HG02970 (cell line): ENCODE measurements at regions not wholly inside any gene's neighbourhood (a gene's known extent, or its start where the extent isn't known, plus 50 kb on each side); places are given as distances from the start of the nearest gene placed in this dataset.

Experiments used
- ATAC-seq: cut with Tn5 transposase; IDR thresholded peaks from one replicate; pipeline ENCODE4 v1.9.1; 2021; ENCODE audit warnings: mild to moderate bottlenecking, moderate library complexity, moderate number of reproducible peaks; ENCODE audit not compliant: unreplicated experiment, low FRiP score

GRCh38 chr4:174122705-174123104 is 160.8 kb downstream of the FBXO8 start:
- ATAC-seq = no peak

GRCh38 chr4:174120446-174121295 is 162.8 kb downstream of the FBXO8 start:
- no peak for ATAC-seq

DNA sequence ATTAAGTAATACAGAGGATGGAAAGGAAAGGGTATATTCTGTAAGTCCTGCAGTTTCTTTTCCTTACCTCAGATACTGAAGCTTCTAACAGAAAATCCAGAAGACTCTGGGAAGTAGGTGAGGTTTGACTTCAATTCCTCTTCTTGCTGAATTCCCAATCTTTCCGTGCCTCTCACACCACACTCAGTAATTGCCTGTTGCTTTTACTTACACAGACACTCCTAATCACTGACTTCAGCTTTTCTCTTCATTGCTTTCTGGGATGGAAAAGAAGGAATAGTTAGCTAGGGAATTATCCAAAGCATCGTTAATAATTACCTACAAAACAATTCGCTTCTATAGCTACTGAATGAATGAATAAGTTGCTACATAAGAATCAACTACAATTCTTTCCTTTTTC is 163.6 kb downstream of the FBXO8 start:
- ATAC-seq = no peak

- ATAC-seq = no peak
Measured at GRCh38 chr4:174119051-174119450, 164.4 kb downstream of the FBXO8 start.

DNA sequence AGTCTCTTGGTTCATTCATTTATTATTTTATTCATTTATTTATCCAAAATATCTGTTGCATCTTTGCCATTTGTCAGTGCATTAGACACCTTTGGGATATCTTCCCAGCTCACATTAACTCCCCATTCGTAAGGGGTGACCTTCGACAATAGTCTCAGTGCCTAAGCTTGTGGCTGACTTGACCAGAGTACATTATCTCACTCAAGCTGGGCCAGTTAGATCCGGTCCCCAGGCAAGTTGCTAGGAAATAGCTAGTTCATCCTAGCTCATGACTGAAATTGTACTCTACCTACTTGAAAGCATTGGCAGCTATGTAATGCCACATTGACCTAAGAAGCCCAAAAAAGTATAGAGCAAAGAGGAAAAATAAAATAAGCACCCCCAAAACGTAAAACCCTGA is 165.3 kb downstream of the FBXO8 start:
- no peak for ATAC-seq

DNA sequence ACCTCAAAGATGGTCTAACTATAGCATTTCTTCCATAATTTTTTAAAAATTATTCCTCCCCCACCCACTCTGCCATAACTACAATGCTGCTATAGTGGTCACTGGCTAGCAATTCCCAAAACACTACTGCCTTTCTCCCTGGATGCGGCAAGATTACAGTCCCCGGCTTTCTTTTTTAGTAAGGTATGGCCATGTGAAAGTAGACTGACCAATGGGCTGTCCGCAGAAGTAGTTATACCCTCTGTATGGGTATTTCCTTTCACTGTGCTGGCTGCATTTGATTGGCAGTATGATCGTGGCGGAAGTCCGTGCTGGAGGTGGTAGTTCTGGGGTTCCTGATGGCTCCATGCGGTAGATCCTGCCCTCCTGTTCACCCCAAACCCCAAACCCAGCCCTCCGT is 166.0 kb downstream of the FBXO8 start:
- no peak for ATAC-seq

DNA sequence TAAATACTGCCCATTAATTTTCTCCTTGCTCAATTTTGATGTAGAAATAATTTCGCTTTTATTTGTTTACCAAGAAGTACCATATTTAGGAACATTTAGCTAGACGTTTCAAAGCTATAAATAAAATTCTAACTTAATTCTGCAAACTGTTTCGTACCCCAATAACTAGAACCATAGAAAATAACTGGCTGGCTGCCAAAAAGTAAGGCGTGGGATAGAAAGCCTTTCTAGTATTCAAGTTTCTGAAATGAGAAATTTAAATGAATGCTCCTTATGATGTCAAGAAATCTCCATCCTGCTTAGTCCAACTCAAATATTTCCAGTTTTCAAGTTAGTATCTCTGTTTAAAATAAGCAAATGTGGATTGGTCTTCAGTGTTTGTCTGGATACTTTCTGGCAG is 167.4 kb downstream of the FBXO8 start:
- no peak for ATAC-seq

GRCh38 chr4:174111422-174111821 is 172.0 kb downstream of the FBXO8 start:
- no peak for ATAC-seq

GRCh38 chr4:174110180-174110579 is 173.3 kb downstream of the FBXO8 start:
- no peak for ATAC-seq

GRCh38 chr4:174107746-174108354 is 175.6 kb downstream of the FBXO8 start:
- no peak for ATAC-seq

DNA sequence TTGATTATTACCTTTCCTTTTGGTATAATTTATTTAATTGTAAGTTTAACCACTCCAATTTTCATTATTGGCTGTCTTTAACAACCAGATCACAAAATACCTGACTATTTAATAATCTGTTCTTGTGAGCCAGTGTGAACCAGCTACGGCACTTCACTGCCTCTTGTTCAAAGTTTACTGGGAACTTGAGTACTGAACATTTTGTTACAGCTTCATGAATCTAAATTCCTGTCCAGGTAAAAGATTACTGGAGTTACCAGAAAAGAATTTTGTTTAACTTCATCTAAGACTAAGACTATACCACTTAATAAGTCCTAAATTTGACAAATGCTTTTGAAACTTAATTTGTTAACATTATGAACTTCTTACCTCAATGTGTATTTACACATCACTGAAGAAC is 178.3 kb downstream of the FBXO8 start:
- ATAC-seq = no peak

DNA sequence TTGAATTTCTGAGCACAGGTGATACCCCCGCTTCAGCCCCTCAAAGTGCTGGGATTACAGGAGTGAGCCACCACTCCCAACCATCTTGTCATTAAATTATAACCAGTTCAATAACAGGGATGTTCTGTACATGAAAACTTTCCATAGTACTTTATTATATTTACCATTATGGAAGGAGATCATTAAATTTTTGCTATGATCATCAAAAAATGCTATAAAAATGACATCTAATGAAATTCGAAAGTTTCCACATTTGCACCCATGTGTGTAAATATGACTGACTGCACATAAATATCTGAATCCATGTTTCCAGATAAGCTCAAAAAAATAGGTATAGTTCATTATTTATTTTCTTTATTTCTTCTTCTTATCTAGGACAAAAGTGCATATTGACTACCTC is 182.6 kb downstream of the FBXO8 start:
- ATAC-seq = no peak

GRCh38 chr4:174099712-174100111 is 183.8 kb downstream of the FBXO8 start:
- no peak for ATAC-seq

- ATAC-seq = no peak
Measured at GRCh38 chr4:174096999-174097398, 186.5 kb downstream of the FBXO8 start.

DNA sequence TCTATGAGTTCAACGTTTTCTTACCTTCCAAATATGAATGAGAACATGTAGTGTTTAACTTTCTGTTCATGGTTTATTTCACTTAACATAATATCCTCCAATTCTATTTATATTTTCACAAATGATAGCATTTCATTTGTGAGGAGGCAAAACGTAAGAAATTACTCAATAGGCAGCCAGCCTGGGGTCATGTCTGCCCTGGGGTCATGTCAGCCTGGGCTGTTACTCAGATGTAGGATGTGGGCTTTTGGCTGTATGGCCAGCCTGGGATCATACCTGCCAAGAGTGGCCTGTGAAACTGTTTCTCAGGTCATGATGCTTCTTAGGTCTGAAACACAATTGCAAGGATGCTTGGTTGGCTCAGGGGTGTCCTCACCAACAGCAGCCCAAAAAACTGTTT is 187.0 kb downstream of the FBXO8 start:
- ATAC-seq = no peak

DNA sequence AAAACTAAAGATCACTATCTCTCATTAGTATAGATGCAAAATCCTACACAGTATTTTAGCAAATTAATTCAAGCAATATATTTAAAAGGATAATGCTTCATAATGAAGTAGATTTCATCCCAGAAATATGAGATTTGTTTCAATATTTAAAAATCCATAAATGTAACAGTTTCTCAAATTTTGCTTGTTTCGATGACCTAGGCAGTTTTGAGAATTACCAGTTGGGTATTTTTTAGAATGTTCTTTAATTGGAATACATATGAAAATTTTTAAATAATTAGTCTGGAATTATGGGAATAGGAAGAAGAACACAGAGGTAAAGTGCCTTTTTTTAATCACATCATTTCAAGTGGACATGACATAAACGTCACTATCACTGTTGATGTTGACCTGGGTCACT is 192.3 kb downstream of the FBXO8 start:
- no peak for ATAC-seq

DNA sequence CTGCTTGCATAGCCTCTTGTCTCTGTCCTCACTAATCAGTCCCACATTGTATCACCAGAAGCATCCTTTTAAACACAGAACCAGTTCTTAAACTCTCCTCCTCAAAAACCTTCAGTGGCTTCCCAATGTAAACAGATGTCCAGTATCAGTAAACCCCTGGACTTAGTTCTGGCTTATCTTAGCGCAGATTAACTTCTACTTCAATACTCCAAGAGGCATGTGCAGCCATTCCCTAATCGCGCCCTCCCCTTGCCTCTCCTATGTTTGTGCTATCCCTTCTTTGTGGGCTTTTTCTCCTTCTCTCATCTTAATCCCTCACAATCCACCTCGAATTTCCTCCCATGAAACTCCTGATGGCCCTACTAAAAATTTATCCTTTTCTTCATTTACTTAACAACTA is 193.8 kb downstream of the FBXO8 start:
- ATAC-seq = no peak

- no peak for ATAC-seq
Measured at GRCh38 chr4:174088795-174089194, 194.7 kb downstream of the FBXO8 start.

DNA sequence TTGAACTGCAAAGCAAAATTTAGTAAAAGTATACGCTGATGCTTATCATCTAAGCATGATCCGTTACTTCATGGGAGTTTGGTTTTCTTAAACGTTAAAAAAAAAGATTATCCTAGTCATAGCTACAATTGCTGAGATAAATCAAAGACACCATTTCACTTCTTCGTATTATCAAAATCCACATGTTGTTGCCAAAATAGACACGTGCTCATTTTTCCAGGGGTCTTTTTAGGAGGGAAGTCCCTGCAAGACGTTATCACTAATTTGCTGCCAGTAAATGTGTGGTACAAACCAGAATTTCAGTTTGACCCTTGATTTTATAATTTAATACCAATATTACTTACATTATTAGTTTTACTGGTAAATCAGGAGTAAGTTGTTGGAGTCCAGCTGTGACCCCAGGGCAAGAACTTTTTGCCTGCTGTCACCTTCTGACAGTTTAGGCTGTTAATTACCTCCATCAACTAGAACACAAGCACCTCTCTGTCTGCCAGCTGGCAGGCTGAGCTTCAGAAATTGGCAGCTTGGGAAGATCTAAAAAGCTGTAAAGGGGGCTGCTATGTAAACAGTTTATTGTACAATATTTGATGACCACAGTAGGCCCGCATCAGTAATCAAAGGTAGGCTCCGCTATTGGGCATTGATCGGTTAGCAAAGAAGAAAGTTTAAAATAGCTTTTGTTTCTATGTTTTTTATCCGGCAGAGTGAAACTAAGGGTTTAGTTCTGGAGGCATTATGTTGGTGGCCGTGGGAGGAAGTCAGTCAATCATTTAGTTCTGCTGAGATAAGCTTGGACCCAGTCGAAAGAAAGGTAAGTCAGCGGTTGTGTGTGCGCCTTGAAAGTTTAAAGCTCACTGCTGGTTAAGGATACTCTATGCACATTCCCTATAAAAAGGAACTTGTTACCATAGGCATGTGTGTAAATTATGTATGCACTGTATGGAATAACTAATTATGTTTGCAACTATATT is 196.4 kb downstream of the FBXO8 start:
- no peak for ATAC-seq

- ATAC-seq = no peak
Measured at GRCh38 chr4:174084981-174085380, 198.5 kb downstream of the FBXO8 start.

- ATAC-seq = no peak
Measured at GRCh38 chr4:174084542-174084941, 198.9 kb downstream of the FBXO8 start.
